BE2C (cell line): ENCODE measurements at regions not wholly inside any gene's neighbourhood (a gene's known extent, or its start where the extent isn't known, plus 50 kb on each side); places are given as distances from the start of the nearest gene placed in this dataset.
A peak's percentile ranks its signal among the peaks of the same experiment; 100 is the strongest.

Experiments
- DNase-seq: peaks from one replicate; pipeline ENCODE4 v3.0.0-alpha.2; 2020
- H3K27me3 ChIP-seq: fragments of 250-450 bp; sonication (Bioruptor Pico); 2 replicates; pipeline ENCODE4 v1.5.1; 2020; ENCODE audit warnings: mild to moderate bottlenecking
- H3K36me3 ChIP-seq: fragments of 250-450 bp; sonication (Bioruptor Pico); 2 replicates; pipeline ENCODE4 v1.5.1; 2020; ENCODE audit warnings: mild to moderate bottlenecking
- H3K4me1 ChIP-seq: fragments of 250-450 bp; sonication (Bioruptor Pico); 2 replicates; pipeline ENCODE4 v1.5.1; 2020
- H3K4me3 ChIP-seq: 2 replicates; pipeline ENCODE4 v1.5.1; 2011; ENCODE audit warnings: low read depth, low read length
- H3K9me3 ChIP-seq: fragments of 250-450 bp; sonication (Bioruptor Pico); 2 replicates; pipeline ENCODE4 v1.5.1; 2020
- TF ChIP-seq, protein P1 (sequence below): IDR thresholded peaks from 2 replicates; pipeline ENCODE4 v1.5.1; 2012; ENCODE audit warnings: mild to moderate bottlenecking, low read depth, low read length

DNA sequence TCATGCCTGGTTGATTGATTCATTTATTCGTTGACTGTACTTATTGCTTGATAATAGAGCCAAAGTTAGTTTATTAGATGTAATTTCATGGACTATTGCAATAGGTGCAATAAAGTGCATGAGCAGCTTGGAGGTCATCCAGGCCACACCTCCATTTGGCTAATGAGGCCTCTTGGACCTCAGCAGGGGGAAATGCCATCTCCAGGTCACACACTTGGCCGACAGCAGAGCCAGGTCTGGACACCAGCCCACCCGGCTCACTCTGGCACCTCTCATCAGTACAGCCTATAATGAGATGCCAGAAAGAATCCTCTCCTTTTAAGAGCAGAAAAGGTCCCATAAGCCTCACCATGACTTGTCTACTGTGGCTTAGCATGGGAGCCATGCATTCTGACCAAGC lies 71.2 kb upstream of the AFF3 start:
- Histone ChIP-seq H3K4me3 (no peak overlapping the region), H3K36me3 (no peaks in the 10 kb centered on the region), H3K4me1 (no peaks in the 10 kb centered on the region), H3K27me3 (no peaks in the 10 kb centered on the region), H3K9me3 (no peaks in the 10 kb centered on the region)
- DNase-seq, result no peak
- TF ChIP-seq, protein P1, sequence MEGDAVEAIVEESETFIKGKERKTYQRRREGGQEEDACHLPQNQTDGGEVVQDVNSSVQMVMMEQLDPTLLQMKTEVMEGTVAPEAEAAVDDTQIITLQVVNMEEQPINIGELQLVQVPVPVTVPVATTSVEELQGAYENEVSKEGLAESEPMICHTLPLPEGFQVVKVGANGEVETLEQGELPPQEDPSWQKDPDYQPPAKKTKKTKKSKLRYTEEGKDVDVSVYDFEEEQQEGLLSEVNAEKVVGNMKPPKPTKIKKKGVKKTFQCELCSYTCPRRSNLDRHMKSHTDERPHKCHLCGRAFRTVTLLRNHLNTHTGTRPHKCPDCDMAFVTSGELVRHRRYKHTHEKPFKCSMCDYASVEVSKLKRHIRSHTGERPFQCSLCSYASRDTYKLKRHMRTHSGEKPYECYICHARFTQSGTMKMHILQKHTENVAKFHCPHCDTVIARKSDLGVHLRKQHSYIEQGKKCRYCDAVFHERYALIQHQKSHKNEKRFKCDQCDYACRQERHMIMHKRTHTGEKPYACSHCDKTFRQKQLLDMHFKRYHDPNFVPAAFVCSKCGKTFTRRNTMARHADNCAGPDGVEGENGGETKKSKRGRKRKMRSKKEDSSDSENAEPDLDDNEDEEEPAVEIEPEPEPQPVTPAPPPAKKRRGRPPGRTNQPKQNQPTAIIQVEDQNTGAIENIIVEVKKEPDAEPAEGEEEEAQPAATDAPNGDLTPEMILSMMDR, result no peak

DNA sequence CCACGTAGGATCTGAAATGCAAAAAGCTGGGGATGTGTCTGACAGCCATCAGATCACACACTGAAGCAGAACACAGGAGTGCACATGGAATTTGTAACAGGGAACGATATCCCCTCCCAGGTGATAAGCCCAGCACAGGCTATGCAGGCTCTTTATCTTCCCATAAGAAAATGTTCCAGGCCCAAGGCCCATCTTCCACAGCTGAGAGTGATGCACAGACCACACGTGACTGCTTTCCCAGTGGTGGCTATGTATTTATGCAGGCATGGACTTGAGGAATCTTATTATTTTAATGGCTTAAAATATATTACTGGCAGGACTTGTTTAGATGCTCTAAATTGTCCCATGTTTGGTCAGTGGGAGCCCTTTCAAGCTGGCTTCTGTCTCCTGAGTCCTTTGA lies 70.5 kb upstream of the AFF3 start:
- 0 out of 2 replicates have a peak, but pooled peaks cover 3% of the 10 kb centered on the region for H3K4me1 ChIP-seq
- H3K9me3 ChIP-seq, result no peaks in the 10 kb centered on the region
- no peaks in the 10 kb centered on the region for H3K27me3 ChIP-seq
- TF ChIP-seq, protein P1, result no peak
- no peak overlapping the region for H3K4me3 ChIP-seq
- no peaks in the 10 kb centered on the region for H3K36me3 ChIP-seq
- DNase-seq, result no peak

DNA sequence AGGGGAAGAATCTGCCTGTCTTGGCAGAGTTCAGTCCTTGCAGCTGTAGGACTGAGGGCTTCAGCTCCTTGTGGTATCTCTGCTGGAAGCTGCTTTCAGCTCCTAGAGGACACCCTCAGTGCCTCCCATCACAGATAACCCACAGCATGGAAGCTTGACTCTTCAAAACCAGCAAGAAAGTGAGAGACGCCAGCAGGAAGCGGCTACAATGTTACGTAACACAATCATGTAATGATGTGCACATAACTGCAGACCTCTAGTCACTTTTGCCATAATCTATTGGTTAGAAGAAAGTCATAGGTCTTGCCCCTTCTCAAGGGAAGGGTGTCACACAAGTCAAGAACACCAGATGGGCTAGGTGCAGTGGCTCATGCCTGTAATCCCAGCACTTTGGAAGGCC lies 69.1 kb upstream of the AFF3 start:
- H3K9me3 ChIP-seq, result no peaks in the 10 kb centered on the region
- H3K4me3 ChIP-seq, result no peak overlapping the region
- DNase-seq, result no peak
- TF ChIP-seq, protein P1, result no peak
- peaks cover 9% of the 10 kb centered on the region; the same call in 1 of the 2 replicates for H3K4me1 ChIP-seq
- H3K36me3 ChIP-seq, result no peaks in the 10 kb centered on the region
- H3K27me3 ChIP-seq, result no peaks in the 10 kb centered on the region

DNA sequence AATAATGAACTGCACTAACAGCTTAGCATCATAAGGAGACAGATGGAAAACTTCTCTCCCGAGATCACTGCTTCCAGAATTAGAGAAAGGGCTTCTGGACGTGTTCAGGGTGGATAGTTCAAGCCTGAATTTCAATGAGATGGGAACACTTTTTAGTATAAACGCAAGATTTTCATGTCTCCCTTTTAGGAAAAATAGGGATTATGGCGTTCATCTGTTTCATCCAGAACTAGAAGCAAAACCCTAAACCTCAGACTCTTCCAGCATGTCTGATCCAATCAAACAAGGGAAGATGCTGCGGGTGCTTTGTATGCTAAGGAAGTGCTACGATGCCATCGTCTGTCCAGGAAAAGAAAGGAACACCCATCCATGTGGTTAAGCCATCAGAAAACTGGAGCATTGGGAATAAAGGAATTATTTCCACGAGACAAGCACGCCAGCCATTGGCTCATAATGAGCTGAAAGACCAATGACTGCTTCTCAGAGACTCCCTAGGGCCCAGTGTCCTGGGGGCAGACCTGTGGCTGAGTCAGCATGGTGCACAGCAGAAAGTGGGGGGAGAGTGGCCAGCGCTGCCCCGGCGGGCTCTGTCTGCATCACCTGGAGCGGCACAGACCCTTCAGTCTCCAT lies 65.9 kb upstream of the AFF3 start:
- H3K27me3 ChIP-seq, result no peaks in the 10 kb centered on the region
- DNase-seq, result peak; percentile 33

DNA sequence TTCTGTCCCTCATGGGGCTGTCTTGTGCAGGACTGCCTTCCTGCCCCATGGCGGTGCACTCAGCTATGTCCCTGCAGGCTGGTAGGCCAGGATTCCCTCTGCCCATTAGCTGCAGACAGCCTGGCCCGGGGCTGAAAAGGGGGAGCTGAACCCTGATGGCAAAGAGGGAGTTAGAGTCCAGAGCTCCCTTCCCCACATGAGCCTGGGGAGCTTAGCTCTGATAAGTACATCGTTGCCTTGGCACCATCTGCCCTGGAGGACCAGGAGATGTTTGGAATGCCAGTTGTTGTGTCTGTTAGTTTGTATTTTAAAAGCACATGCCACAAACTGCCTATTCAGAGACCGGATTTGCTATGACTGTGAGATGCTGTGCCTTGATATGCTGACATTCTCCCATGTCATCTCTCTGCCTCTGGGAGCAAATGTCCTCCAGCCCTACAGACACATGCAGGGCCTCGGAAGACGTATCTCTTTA lies 65.1 kb upstream of the AFF3 start:
- Histone ChIP-seq H3K36me3 (no peaks in the 10 kb centered on the region), H3K4me1 (peaks cover 9% of the 10 kb centered on the region; the same call in 1 of the 2 replicates), H3K27me3 (no peaks in the 10 kb centered on the region), H3K9me3 (no peaks in the 10 kb centered on the region), H3K4me3 (no peak overlapping the region)
- TF ChIP-seq, protein P1, result peak; percentile 18; the same call in 1 of the 2 replicates
- DNase-seq, result peak; percentile 69

More for the DNA sequence above, 65.9 kb upstream of the AFF3 start:
- H3K9me3 ChIP-seq, result no peaks in the 10 kb centered on the region
- no peaks in the 10 kb centered on the region for H3K36me3 ChIP-seq
- peaks cover 9% of the 10 kb centered on the region; the same call in 1 of the 2 replicates for H3K4me1 ChIP-seq
- no peak overlapping the region for H3K4me3 ChIP-seq
- TF ChIP-seq, protein P1, result peak; percentile 19; the same call in 1 of the 2 replicates

DNA sequence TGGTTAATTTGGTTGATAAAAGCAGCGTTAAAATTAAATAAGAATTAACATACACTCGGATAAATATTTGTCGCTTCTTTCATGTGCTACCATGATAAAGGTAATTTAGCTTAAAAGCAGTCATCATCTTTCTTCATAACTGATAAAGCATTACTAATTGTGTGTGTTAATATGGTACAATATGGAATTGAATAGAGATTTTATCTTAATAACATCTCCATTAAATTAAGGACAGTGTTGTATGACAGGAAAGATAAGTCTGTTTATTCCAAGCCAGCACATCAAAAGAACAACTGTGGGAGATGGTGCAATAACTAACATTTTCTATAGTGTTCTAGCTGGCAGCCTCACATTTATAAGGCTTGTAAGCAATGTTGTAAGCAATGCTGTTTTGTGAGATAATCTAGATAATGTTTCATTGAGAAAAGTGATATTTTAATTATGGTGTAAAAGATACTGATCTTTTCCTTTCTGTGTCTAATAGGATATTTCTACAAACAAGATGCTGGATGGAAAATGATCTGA lies 64.4 kb upstream of the AFF3 start:
- Histone ChIP-seq H3K36me3 (no peaks in the 10 kb centered on the region), H3K9me3 (no peaks in the 10 kb centered on the region), H3K4me1 (peaks cover 9% of the 10 kb centered on the region; the same call in 1 of the 2 replicates), H3K4me3 (no peak overlapping the region), H3K27me3 (no peaks in the 10 kb centered on the region)
- TF ChIP-seq, protein P1, result no peak
- DNase-seq, result no peak
